ENCODE measurements at regions not wholly inside any gene's neighbourhood (a gene's known extent, or its start where the extent isn't known, plus 50 kb on each side); places are given as distances from the start of the nearest gene placed in this dataset.

DNA sequence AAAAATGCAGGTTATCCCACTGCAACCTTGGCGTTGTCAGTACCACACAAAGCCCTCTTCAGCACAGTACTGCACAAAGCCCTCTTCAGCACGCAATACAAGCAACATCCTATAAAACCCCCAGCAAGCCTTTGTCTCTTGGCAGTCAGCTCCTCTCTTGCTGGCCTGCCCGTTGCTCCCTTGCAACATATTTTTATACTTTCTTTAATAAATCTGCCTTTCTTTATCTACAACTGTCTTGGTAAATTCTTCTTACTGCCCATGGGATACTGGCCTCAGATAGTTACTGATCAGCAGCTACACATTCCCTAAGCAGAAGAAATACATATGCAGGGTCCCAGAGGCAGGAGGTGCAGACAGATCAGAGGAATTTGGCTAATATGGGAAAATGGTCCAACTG lies 70.5 kb upstream of the MAP3K4 start:
- no peak overlapping the region for H3K9ac ChIP-seq (ENCODE audit: insufficient read length, low read depth)
- H3K4me1 ChIP-seq (ENCODE audit: insufficient read depth, insufficient read length) = no peaks in the 10 kb centered on the region
- H3K27me3 ChIP-seq (ENCODE audit: insufficient read depth, insufficient read length) = no peaks in the 10 kb centered on the region
- H3K4me3 ChIP-seq (ENCODE audit: insufficient read length, low read depth) = no peak overlapping the region
- DNase-seq (ENCODE audit: low read depth, low spot score) = no peak
- no peaks in the 10 kb centered on the region for H3K36me3 ChIP-seq (ENCODE audit: insufficient read depth, insufficient read length, low read length)
- no peak for TF ChIP-seq ZNF274 (IDR thresholded peaks at IDR 0.05; ENCODE audit: low read depth, low read length)
- no peak for TF ChIP-seq YY1 (IDR thresholded peaks at IDR 0.05; ENCODE audit: insufficient read depth, insufficient read length)
- TF ChIP-seq SUZ12 (IDR thresholded peaks at IDR 0.05; ENCODE audit: extremely low read depth, insufficient read depth, insufficient read length) = no peak
- H3K9me3 ChIP-seq (ENCODE audit: insufficient read depth, low read length) = no peaks in the 10 kb centered on the region

DNA sequence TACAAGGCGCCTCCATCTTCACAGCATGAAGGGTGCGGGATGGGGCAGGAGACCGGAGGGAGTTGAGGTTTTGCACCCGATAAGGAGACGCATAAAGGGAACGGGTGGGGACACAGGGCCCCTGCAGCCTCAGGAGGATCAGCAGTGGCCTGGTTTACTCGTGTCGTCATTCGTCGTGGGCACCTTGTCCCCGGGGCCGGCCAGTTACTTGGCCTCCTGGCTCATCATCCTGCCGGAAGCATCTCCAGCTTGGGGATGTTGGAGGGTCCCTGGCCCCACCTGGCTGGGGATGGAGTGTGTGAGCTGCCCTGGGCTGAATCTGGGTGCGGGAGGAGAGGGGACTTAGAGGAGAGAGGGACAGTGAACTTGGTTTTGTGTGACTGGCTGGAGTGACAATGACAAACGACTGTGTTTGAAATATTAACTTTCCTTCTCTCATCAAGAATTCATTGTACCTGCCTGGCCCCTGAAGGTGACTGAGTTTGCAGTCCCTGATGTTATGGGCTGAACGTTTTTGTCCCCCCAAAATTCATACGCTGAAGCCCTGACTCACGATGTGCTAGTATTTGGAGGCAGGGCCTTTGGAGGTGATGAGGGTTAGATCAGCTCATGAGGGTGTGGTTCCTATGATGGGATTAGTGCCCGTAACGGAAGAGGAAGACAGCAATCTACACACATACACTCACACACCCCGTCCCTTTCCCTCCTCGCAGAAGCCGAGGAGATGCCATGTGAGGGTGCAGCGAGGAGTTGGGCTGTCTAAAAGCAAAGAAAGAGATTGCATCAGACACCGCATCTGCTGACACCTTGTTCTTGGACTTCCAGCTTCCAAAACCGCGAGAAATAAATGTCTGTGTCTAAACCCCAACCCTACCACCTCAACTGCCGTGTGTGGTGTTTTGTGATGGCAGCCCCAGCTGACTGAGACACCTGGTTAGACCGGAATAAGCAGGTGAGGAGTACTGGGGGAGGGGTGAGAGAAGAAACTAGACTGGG lies 65.0 kb upstream of the MAP3K4 start:
- no peak for DNase-seq (ENCODE audit: low read depth, low spot score)
- no peaks in the 10 kb centered on the region for H3K4me1 ChIP-seq (ENCODE audit: insufficient read depth, insufficient read length)
- H3K36me3 ChIP-seq (ENCODE audit: insufficient read depth, insufficient read length, low read length) = no peaks in the 10 kb centered on the region
- H3K4me3 ChIP-seq (ENCODE audit: insufficient read length, low read depth) = no peak overlapping the region
- H3K9me3 ChIP-seq (ENCODE audit: insufficient read depth, low read length) = no peaks in the 10 kb centered on the region
- TF ChIP-seq SUZ12 (IDR thresholded peaks at IDR 0.05; ENCODE audit: extremely low read depth, insufficient read depth, insufficient read length) (no peak), ZNF274 (IDR thresholded peaks at IDR 0.05; ENCODE audit: low read depth, low read length) (no peak), YY1 (IDR thresholded peaks at IDR 0.05; ENCODE audit: insufficient read depth, insufficient read length) (no peak)
- H3K9ac ChIP-seq (ENCODE audit: insufficient read length, low read depth) = no peak overlapping the region
- H3K27me3 ChIP-seq (ENCODE audit: insufficient read depth, insufficient read length) = no peaks in the 10 kb centered on the region

DNA sequence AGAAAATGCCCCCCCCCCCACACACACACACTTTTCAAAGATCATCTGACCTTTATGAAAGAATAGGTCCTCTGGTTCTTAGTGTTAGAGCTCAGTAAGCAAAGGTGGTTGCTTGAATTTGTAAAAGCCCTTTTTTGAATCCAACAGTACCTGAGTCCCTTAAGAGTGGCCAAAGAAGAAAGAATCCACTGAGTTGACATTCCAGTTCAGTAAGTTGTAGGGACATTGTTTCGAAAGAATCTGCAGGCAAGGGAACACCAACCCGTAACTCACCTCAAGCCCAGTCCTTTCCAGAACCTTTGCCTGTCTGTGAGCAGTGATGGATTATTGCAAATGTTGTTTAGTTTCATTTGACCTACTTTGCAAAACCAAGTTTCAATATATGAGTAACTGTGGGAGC lies 64.2 kb upstream of the MAP3K4 start:
- no peaks in the 10 kb centered on the region for H3K4me1 ChIP-seq (ENCODE audit: insufficient read depth, insufficient read length)
- no peaks in the 10 kb centered on the region for H3K27me3 ChIP-seq (ENCODE audit: insufficient read depth, insufficient read length)
- H3K9ac ChIP-seq (ENCODE audit: insufficient read length, low read depth) = no peak overlapping the region
- no peak for DNase-seq (ENCODE audit: low read depth, low spot score)
- TF ChIP-seq ZNF274 (IDR thresholded peaks at IDR 0.05; ENCODE audit: low read depth, low read length) (no peak), YY1 (IDR thresholded peaks at IDR 0.05; ENCODE audit: insufficient read depth, insufficient read length) (no peak), SUZ12 (IDR thresholded peaks at IDR 0.05; ENCODE audit: extremely low read depth, insufficient read depth, insufficient read length) (no peak)
- H3K9me3 ChIP-seq (ENCODE audit: insufficient read depth, low read length) = no peaks in the 10 kb centered on the region
- no peaks in the 10 kb centered on the region for H3K36me3 ChIP-seq (ENCODE audit: insufficient read depth, insufficient read length, low read length)
- no peak overlapping the region for H3K4me3 ChIP-seq (ENCODE audit: insufficient read length, low read depth)

DNA sequence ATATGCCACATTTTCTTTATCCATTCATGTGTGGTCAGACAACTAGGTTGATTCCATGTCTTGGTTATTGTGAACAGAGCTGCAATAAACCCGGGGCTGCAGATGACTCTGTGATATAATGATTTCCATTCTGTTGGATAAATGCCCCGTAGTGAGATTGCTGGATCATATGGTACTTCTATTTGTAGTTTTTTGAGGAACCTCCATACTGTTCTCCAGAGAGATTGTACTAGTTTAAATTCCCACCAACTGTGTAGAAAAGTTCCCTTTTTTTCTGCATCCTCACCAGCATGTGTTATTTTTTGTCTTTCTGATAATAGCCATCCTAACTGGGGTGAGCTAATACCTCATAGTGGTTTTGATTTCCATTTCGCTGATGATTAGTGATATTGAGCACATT lies 62.2 kb upstream of the MAP3K4 start:
- DNase-seq (ENCODE audit: low read depth, low spot score) = no peak
- no peak for TF ChIP-seq ZNF274 (IDR thresholded peaks at IDR 0.05; ENCODE audit: low read depth, low read length)
- TF ChIP-seq SUZ12 (IDR thresholded peaks at IDR 0.05; ENCODE audit: extremely low read depth, insufficient read depth, insufficient read length) = no peak
- TF ChIP-seq YY1 (IDR thresholded peaks at IDR 0.05; ENCODE audit: insufficient read depth, insufficient read length) = no peak
- Histone ChIP-seq H3K36me3 (ENCODE audit: insufficient read depth, insufficient read length, low read length) (no peaks in the 10 kb centered on the region), H3K4me1 (ENCODE audit: insufficient read depth, insufficient read length) (no peaks in the 10 kb centered on the region), H3K4me3 (ENCODE audit: insufficient read length, low read depth) (no peak overlapping the region), H3K27me3 (ENCODE audit: insufficient read depth, insufficient read length) (no peaks in the 10 kb centered on the region), H3K9me3 (ENCODE audit: insufficient read depth, low read length) (no peaks in the 10 kb centered on the region), H3K9ac (ENCODE audit: insufficient read length, low read depth) (no peak overlapping the region)

DNA sequence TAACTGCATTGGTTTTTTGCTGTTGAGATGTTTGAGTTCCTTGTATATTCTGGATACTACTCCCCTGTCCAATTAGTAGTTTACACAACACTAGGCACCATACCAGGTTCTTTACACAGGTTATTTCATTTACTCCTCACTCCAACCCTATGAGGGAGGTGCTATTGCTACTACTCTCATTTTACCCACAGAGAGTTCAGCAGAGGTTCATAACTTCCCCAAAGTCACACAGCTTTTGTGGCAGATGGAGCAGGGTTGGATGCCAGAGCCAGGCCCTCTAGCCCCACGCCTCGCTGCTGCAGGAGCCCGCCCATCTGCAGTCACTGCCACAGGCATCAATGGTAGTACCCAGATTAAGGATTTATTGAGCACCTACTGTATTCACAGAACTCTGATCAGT lies 61.7 kb upstream of the MAP3K4 start:
- no peak for TF ChIP-seq SUZ12 (IDR thresholded peaks at IDR 0.05; ENCODE audit: extremely low read depth, insufficient read depth, insufficient read length)
- no peak for TF ChIP-seq ZNF274 (IDR thresholded peaks at IDR 0.05; ENCODE audit: low read depth, low read length)
- TF ChIP-seq YY1 (IDR thresholded peaks at IDR 0.05; ENCODE audit: insufficient read depth, insufficient read length) = no peak
- H3K9me3 ChIP-seq (ENCODE audit: insufficient read depth, low read length) = no peaks in the 10 kb centered on the region

DNA sequence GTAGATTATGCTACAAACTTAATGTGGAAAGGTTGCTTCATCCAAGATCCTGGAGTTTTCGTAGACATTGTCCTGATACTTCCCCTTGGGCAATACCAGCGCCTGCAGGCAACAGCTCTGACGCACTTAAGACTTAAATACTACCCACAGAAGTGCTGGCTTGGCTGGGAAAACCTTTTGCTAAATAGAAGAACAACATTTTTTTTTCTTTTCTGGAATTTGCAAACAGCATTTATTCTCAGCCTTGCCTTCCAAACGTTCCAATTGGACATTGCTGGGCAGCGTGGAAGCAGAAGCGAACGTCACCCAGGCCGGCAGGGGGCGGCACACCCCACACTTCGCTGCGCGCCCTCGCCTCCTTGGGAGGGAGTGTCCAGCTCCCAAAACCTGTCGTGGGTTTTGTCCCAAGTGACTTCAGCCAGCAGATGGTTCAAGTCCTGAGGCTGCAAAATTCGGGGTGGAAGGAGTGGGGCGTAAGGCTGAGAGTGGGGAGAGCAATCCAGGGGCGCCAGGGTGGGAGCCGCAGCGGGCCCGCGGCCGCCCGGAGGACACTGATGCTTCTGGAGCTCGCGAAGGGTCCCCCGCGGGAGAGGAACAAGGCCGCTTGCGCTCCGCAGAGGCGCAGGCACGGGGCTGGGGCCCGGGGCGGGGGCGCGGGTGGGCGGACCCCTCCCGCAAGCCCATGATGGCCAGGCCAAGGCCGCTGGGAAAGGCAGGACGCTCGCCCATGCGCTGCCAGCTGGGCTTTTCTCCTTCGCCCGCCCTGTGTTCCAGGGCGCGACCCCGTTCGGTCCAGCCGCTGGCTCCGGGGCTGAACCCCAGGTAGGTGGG lies 60.8 kb upstream of the MAP3K4 start:
- Histone ChIP-seq H3K4me3 (ENCODE audit: insufficient read length, low read depth) (peak overlapping the region; percentile 38), H3K9ac (ENCODE audit: insufficient read length, low read depth) (peak overlapping the region; percentile 44), H3K36me3 (ENCODE audit: insufficient read depth, insufficient read length, low read length) (no peaks in the 10 kb centered on the region), H3K9me3 (ENCODE audit: insufficient read depth, low read length) (no peaks in the 10 kb centered on the region), H3K4me1 (ENCODE audit: insufficient read depth, insufficient read length) (no peaks in the 10 kb centered on the region), H3K27me3 (ENCODE audit: insufficient read depth, insufficient read length) (no peaks in the 10 kb centered on the region)
- TF ChIP-seq YY1 (IDR thresholded peaks at IDR 0.05; ENCODE audit: insufficient read depth, insufficient read length) = no peak
- no peak for TF ChIP-seq ZNF274 (IDR thresholded peaks at IDR 0.05; ENCODE audit: low read depth, low read length)
- no peak for TF ChIP-seq SUZ12 (IDR thresholded peaks at IDR 0.05; ENCODE audit: extremely low read depth, insufficient read depth, insufficient read length)
- DNase-seq (ENCODE audit: low read depth, low spot score) = peak; percentile 51

More for the DNA sequence above, 61.7 kb upstream of the MAP3K4 start:
- Histone ChIP-seq H3K36me3 (ENCODE audit: insufficient read depth, insufficient read length, low read length) (no peaks in the 10 kb centered on the region), H3K4me3 (ENCODE audit: insufficient read length, low read depth) (no peak overlapping the region), H3K27me3 (ENCODE audit: insufficient read depth, insufficient read length) (no peaks in the 10 kb centered on the region), H3K9ac (ENCODE audit: insufficient read length, low read depth) (no peak overlapping the region), H3K4me1 (ENCODE audit: insufficient read depth, insufficient read length) (no peaks in the 10 kb centered on the region)
- no peak for DNase-seq (ENCODE audit: low read depth, low spot score)
